ENCODE measurements at regions not wholly inside any gene's neighbourhood (a gene's known extent, or its start where the extent isn't known, plus 50 kb on each side); places are given as distances from the start of the nearest gene placed in this dataset.

DNA sequence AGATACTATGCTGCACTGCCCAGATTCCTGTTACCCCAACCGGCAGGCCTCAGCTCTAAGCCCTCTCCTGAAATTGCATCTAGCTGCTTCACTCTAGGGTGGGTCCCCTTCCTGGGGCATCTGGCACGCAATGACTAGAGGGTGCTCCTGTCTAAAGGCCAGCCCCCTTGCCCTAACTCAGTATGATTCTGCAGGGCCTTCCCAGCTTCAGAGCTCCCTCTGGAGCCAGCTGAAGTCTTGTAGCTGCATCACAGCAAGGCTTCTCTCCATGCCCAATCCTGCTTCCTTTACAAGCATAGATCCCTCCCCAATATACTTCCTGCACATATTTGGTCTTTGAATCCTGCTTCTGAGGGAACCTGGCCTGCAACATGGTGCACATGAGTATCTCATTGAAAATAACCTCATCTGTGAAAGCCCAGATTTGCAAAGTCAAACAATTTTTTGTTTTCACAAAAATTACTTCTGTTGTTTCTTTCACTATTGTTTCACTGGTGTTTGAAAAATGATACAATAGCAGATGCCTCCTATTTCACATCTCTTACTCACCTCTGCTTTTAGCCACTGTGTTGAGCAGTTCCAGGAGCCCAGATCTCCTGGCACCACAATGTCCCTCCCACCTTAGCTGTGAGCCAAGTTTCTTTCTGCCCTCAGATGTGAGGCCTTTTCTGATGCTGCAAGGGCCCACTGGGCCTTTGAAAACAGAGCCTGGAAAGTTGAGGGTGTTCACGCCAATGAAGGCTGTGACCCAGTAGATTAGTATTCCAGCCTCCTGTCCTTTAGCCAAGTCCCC is 169.5 kb upstream of the EGLN3 start:
- DNase-seq, result no peak

DNA sequence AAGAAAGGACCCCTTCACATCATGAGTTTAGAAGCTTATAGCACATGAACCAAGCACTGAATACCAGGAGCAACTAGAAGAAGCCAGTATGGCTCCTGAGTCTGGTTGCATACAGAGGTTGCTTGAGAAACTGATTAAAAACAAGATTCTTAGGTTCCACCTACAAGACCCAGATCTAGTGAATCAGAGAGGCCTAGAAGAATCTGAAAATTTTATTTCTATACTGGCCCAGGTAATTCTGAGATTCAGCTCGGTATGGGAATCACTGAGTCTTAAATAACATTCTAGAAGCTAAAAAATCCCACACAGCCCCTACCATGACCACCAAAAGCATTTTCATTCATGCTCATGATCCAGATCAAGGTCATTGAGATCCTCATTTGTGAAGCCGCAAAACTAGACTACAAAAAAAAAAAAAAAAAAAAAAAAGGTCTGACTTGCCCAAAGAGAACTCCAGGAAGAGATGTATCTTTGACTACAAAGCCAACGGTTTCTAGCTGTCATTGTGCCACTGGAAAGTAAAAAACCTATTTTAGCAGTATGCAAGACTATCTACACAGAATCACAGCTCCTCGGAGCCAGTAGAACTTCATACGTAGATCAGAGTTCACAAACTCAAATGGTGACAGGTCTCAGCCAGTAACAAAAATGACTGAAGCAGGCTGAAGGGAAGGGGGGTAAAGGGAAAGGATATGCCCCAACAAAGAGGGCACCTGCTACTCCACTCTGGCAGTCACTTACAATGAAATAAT is 168.4 kb upstream of the EGLN3 start:
- no peak for DNase-seq

DNA sequence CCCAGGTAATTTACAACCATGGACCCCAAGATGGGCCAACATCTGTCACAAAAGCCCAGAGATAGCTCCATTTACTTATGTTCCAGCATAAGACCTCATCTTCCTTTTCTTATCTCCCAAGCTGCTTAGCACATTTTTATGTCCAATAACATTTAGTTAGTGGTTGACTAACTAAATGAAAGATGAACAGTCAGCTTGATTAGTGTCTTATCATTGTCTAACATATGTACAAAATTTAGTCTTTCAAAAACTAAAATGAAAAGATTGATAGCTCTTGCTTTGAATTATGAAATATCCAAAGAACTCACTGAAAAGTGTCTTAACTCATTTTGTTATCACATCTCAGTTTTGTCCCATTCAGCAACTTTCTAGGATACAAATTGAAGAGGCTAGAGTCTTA is 163.1 kb upstream of the EGLN3 start:
- no peak for DNase-seq

DNA sequence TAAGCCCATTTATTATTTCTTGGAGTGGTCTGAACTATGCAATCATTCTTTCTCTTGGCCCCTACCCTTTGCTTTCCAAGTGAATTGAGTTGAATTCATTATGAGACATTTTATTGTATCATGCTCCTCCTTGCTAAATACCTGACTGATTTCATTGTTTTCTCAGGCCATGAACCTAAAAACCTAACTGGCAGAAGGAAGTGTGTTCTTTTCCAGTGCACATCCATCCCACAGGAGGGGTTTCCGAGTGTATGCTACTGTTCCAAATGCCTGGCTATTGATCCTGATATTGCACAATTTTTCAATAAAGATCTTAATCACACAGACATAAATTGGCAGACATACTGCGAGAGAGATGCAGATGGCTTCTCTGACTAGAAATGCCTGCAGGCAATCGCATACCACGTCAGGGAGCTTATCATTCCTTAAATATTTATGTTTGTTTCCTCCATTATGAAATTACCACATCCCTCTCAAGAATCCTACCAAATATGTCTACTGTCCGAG is 162.2 kb upstream of the EGLN3 start:
- no peak for DNase-seq

DNA sequence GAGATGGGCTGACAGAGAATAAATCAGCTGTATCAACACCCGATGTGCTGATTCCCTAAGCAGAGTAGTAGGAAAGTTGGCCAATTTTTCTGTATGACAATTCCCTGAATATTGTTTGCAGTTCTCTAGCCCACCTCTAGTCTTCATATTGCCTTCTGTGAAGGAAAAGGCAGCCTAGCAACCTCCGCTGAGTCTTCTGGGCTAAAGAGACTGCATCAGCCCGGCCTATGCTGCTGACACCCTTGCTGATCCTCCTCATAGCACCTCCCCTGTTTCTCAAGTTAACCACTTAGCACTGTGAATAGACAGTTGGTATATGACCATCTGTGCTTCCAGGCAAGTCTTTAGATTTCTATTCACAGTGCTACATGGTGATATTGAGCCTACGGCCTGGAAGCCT is 161.1 kb upstream of the EGLN3 start:
- DNase-seq, result no peak

DNA sequence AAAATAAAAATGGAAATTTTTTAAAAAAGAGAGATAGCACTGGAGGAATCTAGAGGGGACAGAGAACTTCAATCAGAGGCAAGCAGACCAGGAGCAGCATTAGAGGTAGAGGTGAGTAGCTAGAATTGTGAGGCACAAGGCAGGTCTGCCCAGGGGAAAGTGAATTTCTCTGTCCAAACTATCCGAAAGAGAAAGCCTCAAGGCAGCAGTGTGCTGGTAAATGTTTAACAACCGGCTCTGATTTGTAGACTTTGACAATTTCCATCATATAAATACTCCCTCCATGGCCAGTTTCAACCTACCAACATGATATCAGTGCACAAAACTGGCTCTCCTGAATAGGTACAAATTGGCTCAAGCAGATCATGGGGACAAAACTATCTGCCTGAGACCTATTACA is 160.6 kb upstream of the EGLN3 start:
- no peak for DNase-seq

DNA sequence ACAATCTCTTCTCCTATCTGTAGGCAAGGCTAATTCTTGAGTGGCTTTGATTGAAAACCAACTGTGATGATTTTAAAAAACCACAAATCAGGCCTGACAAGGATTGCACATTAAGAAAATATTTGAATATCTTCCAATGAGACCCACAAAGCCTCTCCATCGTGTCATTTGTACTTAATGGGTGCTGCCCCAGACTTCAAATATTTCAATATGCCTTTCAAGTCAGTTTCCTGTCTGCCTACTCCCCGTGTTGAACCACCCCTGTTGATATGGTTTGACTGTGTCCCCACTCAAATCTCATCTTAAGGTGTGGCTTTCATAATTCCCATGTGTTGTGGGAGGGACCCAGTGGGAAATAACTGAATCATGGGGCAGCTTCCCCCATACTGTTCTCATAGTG is 159.7 kb upstream of the EGLN3 start:
- DNase-seq, result no peak

DNA sequence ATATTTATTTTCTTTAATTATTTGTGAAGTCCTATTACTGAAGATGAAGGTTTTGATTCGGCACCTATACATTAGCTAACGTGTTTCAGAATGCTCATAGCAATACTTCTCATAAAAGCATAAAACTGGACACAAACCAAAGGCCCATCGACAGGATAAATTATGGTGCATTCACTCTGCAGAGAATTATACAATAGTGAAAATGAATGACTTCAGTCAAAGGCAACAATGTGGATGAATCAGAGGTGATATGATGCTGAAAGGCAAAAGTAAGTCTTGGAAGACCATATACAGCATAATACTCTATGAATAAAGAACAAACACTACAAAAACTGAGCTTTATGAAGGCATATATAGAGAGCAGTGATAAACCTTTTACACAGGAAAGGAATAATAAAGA is 156.6 kb upstream of the EGLN3 start:
- DNase-seq, result no peak

DNA sequence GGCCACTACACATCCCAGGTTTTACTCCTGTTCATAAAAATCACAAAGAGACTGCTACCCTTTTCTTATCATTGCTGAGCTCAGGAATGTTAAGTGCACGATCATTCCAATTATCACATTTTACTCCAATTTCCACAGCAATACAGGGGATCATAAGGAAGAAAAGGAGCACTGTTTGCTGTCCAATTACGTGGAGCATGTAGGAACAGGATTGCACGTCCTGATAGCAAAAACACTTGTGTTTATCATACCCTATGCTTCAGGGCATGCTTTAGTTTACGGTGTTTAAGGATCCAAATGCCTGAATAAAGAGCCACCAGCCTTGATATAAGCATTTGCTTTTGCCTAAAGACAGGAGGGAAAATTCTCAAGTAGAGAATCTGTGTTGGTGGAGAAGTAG is 155.4 kb upstream of the EGLN3 start:
- no peak for DNase-seq

DNA sequence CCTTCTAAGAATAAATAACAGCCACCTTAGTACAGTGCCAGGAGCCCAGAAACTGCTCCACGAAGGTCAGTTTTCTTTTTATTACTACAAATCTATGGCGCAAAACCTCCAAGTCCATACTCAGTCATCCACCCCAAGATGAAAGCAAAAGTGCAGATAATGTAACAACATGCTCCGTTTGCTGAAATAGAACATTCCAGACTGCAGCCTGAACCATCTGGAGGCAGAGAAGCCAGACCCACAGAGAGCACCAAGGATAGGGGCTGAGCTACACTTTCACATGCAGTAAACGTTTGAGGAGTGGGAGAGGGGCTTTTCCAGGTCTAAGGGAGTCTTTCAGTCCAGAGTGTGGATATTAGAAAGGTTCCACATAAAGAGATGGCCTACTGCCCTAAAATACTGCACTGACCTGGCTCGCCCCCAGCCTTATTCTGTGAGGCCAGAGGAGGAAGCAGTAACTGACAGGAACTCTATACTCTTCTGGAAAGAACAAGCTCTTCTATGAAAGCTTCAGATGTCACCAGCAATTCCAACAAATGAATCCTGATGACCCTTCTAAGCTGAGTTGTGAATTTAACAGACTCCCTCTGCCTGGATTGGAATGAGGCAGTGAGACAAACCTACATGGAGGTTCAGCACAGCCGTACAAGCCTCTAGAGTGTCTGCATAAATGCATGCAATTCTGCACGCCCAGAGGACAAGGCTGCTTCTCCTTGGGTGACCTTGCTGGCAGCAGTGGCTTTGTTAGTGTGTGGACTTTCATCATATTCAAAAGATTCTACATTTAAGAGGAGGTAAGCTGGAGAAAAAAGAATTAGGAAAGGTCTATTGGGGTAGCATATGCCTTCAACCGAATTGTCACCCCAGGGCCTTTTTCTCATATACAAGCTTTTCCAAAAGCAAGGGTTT is 153.9 kb upstream of the EGLN3 start:
- no peak for DNase-seq

DNA sequence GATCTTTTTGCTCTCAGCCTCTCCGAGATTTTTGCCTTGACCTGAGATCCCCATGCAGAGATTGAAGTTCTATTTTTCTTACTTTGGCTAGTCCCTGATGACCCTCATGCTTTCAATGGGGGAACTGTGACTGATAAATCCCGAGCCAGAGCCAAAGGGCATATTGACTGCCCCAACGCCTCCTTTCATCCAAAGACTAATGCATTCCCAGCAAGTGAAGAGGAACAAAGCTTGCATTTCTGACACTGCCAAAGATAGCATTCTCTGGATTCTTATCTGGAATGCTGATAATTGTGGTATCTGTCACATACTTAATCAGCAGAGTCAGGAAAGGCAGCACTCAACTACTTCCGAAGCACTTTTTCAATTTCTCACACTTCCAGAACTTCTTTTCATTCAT is 152.3 kb upstream of the EGLN3 start:
- no peak for DNase-seq

DNA sequence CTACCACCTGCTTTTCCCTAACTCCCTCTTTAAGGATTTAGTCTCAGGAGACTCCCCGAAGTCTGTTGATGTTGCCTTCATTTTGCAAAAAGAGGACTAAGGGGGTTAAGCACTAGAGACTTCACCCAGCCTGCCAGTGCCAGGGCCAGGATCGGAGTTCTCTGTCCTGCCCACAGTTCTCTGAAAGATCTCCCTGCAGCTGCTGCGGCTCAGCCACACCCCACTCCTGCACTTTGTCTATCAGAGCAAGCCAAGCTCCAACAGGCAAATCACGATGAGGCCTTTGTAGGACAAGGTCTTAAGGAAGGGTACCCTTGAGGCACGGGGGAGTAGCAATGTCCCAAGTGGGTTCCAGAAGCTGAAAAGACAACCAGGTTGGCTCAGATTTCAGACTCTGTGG is 148.8 kb upstream of the EGLN3 start:
- no peak for DNase-seq

DNA sequence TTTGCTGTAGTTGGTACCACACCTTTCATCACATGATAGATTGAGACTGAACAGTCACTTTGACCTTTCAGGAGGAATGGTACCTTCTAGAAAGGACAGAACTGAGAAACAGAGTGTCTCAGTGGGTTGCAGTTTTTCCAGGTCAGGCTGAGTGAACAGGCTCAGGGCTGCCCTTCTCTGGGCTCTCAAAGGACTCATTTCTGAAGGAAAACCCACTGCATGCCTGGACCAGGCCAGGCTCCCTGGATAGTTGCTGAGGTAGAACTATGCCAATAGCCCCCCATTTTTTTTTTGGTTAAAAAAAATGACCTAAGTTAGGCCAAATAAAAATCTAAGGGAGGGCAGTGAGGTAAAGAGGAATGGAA is 148.1 kb upstream of the EGLN3 start:
- DNase-seq, result no peak

DNA sequence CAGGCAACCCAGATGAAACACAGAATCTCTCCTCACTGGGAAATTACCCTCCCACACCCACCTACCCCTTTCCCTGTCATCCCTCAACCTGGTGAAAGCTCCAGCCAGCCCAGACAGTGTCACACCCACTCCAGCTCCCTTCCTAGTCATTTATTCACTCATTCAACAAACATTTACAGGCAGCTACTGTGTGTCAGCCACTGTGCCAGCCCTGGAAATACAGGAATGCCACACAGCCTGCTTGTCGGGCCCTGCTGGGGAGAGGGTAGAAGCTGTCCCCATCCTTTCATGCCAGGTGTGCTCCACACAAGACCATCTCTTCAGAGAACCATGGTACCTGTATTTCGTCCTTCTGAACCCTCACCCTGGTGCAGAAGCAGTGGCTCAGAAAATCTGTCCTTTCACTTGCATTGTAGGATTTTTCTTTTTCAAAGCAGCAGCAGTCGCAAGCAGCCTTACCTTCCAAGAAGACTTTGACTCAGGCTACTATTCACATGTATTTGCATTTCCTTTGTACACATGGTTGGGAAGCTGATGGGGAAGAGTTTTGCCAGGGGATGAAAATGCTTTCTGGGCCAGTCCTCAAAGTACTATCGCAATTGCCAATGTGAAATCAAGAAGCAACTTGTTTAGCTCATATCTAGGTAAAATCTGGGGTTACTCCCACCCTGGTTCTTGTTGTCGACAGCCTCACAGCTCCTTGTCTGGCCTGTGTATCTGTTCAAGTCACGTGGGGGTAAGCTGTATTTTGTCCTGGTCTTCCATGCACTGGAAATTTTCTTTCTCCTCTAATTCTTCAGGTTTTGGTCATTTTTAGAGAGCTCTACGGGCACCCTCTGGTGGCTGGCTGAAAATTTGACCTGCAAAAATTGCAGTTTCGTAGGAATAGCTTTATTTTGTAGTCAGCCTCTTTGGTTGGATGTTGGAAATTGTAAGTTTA is 147.4 kb upstream of the EGLN3 start:
- DNase-seq, result peak; percentile 53

DNA sequence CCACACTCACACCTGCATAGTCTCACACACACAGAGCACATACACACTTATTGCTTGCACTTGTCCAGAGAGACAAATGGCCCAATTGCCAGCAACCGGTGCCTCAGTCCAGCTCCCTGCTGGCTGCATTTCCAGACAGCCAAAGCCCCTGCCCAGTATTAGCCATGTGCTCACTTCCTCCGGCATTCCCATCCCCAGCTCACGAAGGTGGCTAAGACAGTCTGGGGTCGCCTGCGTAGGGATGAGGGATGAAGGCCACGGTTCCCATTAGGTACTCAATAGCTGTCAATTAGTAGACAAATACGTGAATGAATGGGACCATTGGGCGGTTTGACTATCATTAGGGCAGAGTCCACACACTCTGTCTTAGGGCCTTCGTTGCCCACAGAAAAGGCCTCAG is 146.8 kb upstream of the EGLN3 start:
- DNase-seq, result no peak

DNA sequence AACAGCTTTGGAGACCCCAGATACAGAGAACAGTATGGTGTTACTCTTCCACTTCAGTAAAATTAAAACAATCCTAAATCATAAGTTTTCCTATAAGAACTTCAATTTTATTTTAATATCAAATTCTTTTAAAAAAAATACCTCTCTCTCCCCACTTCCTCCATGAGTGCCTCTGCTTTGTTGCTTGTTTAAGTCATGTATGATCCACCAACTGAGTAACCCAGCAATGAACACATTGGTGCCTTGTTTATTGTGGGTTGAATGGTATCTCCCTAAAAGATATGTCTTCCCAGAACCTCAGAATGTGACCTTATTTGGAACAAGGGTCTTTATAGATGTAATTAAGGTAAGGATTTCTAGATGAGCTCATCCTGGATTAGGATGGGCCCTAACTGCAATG is 143.5 kb upstream of the EGLN3 start:
- no peak for DNase-seq

DNA sequence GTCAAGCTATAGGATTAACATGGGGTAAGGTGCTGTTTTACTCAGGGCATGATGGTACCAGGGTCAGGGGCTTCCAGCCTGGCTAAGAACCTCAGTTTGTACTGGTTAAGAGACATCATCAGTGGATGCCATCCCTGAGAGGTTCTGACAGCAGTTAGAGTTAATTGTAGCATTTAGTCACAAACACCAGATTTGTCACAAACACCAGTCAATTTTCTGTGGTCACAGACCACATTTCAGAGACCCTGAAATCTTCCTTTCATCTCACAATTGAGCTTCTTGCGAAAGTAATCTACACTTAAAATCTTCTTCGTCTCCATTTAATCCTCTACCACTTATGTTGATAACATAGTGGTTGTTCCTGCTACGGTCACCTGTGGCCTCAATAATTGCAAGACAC is 143.0 kb upstream of the EGLN3 start:
- peak; percentile 87 for DNase-seq

DNA sequence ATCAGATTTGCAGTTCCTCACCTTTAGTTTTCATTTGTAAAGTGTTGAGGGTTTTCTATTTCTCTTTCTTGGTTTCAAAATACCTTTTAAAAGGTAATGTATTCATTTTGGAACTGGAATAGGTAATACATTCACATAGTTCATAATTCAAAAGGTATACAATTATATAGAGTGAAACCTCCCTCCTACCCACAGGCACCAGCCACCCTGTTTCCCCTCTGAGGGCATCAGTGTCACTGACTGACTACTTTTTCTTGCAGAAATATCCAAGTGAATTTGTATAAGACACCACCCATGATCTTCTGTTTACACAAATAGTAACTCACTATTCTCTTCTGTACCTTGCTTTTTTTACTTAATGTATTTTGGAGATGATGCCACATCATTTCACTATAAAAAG is 139.6 kb upstream of the EGLN3 start:
- no peak for DNase-seq

DNA sequence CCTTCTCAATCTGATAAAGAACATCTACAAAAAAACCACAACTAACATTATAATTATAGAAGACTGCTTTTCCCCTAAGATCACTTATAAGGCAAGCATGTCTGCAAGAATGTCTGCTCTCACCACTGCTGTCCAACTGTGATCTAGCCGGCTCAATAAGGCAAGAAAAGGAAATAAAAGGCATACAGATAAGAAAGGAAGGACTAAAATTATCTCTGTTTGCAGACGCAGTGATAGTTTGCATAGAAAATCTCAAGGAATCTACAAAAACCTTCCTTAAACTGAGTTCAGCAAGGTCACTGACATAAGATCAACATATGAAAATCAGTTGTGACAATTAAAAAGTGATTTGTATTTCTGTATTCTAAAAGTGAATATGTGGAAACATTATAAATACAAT is 138.0 kb upstream of the EGLN3 start:
- DNase-seq, result no peak

DNA sequence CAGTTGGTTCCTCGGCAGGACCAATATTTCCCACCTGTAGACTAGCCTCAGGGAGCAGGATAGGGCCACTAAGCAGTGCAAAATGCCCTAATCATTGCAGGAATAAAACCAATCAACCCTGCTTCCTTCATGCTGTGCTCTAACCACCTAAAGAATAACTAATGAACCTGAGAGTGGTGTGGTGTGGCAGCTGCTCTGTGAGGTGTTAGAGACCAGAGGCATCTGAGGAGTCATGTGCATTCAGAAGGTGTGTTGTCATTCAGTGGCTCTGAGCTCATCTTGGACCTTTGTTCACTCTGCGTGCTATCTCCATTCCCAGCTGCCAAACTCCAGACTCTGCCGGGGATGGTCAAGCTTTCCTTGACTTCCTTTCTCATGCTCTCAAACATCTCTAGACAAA is 136.7 kb upstream of the EGLN3 start:
- DNase-seq, result no peak

DNA sequence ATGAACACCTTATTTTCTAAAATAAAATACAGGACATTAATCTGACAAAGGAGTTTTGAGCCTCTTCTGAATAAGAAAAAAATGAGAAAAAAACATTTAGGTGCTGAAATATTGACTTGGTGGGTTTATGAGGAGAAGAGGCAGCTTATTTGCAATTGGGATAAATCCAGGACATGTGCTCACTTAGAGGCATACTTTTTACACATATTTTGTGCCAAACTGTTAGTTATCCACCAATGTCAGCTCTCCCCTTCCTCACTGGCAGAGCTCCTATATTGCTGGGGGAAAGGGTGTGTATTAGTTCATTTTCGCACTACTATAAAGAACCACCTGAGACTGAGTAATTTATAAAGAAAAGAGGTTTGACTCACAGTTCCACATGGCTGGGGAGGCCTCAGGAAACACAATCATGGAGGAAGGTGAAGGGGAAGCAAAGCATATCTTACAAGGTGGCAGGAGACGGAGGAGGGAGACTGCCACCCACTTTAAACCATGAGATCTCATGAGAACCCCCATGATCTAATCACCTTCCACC is 135.4 kb upstream of the EGLN3 start:
- no peak for DNase-seq

DNA sequence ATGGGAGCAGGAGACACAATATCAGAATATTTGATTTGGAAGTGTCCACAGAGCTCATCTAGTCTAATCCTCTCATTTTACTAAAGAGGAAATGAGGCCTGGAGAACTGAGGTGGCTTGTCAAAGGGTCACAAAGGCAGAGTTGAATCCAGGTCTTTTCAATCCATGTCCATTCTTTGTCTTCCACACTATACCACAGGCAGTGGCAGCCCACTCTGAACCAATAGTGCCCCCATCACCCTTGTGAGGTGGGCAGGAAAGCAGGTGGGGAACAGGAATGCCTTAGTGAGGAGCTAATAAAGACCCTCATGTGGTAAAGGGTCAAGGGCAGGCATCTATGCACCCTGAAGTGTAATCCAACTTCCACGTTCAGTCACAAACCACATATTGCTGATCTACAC is 134.8 kb upstream of the EGLN3 start:
- no peak for DNase-seq
